Peyer's patch (tissue), 4 donors: ENCODE measurements at regions not wholly inside any gene's neighbourhood (a gene's known extent, or its start where the extent isn't known, plus 50 kb on each side); places are given as distances from the start of the nearest gene placed in this dataset.

ENCODE experiments used
- DNase-seq, 3 donors: peaks; one replicate each; pipeline ENCODE4 v3.0.0-alpha.2; 2017 to 2019
- H3K27ac ChIP-seq, 4 donors: fragments of 200-600 bp; sonication (generic); one replicate each; pipeline ENCODE4 v1.5.1; 2016 to 2019
- H3K27me3 ChIP-seq, 2 donors: fragments of 200-600 bp; sonication (generic); one replicate each; pipeline ENCODE4 v1.5.1; 2019
- H3K36me3 ChIP-seq, 3 donors: fragments of 200-600 bp; sonication (generic); one replicate each; pipeline ENCODE4 v1.5.1; 2016 to 2019
- H3K4me1 ChIP-seq, 4 donors: fragments of 200-600 bp; sonication (generic); one replicate each; pipeline ENCODE4 v1.5.1; 2016 to 2019
- H3K4me3 ChIP-seq, 4 donors: fragments of 200-600 bp; sonication (generic); 1 replicate in 3 of 4; 2 replicates in 1 of 4; pipeline ENCODE4 v1.5.1; 2016 to 2019; ENCODE audit warnings: mild to moderate bottlenecking in 1 of 4
- H3K9me3 ChIP-seq, 4 donors: fragments of 200-600 bp; sonication (generic); one replicate each; pipeline ENCODE4 v1.5.1; 2016 to 2019; ENCODE audit warnings: mild to moderate bottlenecking in 1 of 4
- CTCF ChIP-seq, 6 experiments: fragments of 450-650 bp in 4 of 6; fragments of 200-600 bp in 2 of 6; sonication (generic) in 1 of 6; IDR thresholded peaks; one replicate each; pipeline ENCODE4 v1.5.1; 2017 to 2019; ENCODE audit warnings: antibody characterized with exemption in 6 of 6, mild to moderate bottlenecking in 3 of 6, moderate library complexity in 1 of 6
- POLR2A ChIP-seq, 2 donors: fragments of 450-650 bp; IDR thresholded peaks; one replicate each; pipeline ENCODE4 v1.5.1; 2017; ENCODE audit warnings: antibody characterized with exemption in 2 of 2, mild to moderate bottlenecking in 2 of 2, moderate library complexity in 2 of 2
- small RNA-seq, 2 donors: library from RNA; depleted of rRNA; stranded (forward); fragments of <200 nt; gene quantifications; one replicate each; pipeline ENCODE3, GENCODE V24; 2016

GRCh38 chr14:104523546-104523935 is 56.0 kb upstream of the C14orf180 start:
- H3K27me3 ChIP-seq, result no peaks in the 10 kb centered on the region
- TF ChIP-seq POLR2A (IDR thresholded peaks at IDR 0.05) (no peak), CTCF (IDR thresholded peaks at IDR 0.05) (no peak)
- H3K9me3 ChIP-seq, result peaks cover 0 to 12% (median 0%) of the 10 kb centered on the region in 4 donors
- H3K4me1 ChIP-seq, result no peaks in the 10 kb centered on the region
- H3K4me3 ChIP-seq, result no peak overlapping the region
- DNase-seq, result no peak
- no peak overlapping the region for H3K27ac ChIP-seq
- no peaks in the 10 kb centered on the region for H3K36me3 ChIP-seq

- no peak for DNase-seq
- TF ChIP-seq CTCF (IDR thresholded peaks at IDR 0.05), result no peak
- Histone ChIP-seq H3K27ac (no peak overlapping the region), H3K4me1 (no peaks in the 10 kb centered on the region), H3K27me3 (no peaks in the 10 kb centered on the region), H3K36me3 (no peaks in the 10 kb centered on the region), H3K9me3 (peaks cover 0 to 12% (median 0%) of the 10 kb centered on the region in 4 donors), H3K4me3 (no peak overlapping the region)
Observed at GRCh38 chr14:104524726-104525125, 54.8 kb upstream of the C14orf180 start.

- H3K9me3 ChIP-seq, result peaks cover 0 to 12% (median 0%) of the 10 kb centered on the region in 4 donors
- TF ChIP-seq POLR2A (IDR thresholded peaks at IDR 0.05), result no peak
- H3K4me3 ChIP-seq, result no peak overlapping the region
- no peak for DNase-seq
- no peak overlapping the region for H3K27ac ChIP-seq
- no peaks in the 10 kb centered on the region for H3K36me3 ChIP-seq
- no peaks in the 10 kb centered on the region for H3K4me1 ChIP-seq
- H3K27me3 ChIP-seq, result no peaks in the 10 kb centered on the region
Observed at GRCh38 chr14:104526723-104527645, 52.6 kb upstream of the C14orf180 start.

GRCh38 chr14:104527857-104528459 is 51.6 kb upstream of the C14orf180 start:
- Histone ChIP-seq H3K27me3 (no peaks in the 10 kb centered on the region), H3K27ac (no peak overlapping the region), H3K4me3 (no peak overlapping the region), H3K9me3 (peaks cover 0 to 12% (median 0%) of the 10 kb centered on the region in 4 donors), H3K36me3 (no peaks in the 10 kb centered on the region), H3K4me1 (no peaks in the 10 kb centered on the region)
- DNase-seq, result no peak
- TF ChIP-seq POLR2A (IDR thresholded peaks at IDR 0.05), result no peak
- no peak for TF ChIP-seq CTCF (IDR thresholded peaks at IDR 0.05)

GRCh38 chr14:104528496-104528895 is 51.1 kb upstream of the C14orf180 start:
- Histone ChIP-seq H3K36me3 (no peaks in the 10 kb centered on the region), H3K27ac (no peak overlapping the region), H3K4me1 (no peaks in the 10 kb centered on the region), H3K9me3 (peaks cover 0 to 12% (median 0%) of the 10 kb centered on the region in 4 donors), H3K27me3 (no peaks in the 10 kb centered on the region), H3K4me3 (no peak overlapping the region)
- DNase-seq, result no peak
- TF ChIP-seq POLR2A (IDR thresholded peaks at IDR 0.05) (no peak), CTCF (IDR thresholded peaks at IDR 0.05) (no peak)

Small RNA genes in the stretch of these regions (small RNA-seq; reads per million reads assigned to genes)
- 0 reads per million in 2 donors for gene RNU6-684P
